Fibroblast of pulmonary artery (primary cell): ENCODE measurements at regions not wholly inside any gene's neighbourhood (a gene's known extent, or its start where the extent isn't known, plus 50 kb on each side); places are given as distances from the start of the nearest gene placed in this dataset.

Source experiments
- DNase-seq: peaks from one replicate; pipeline ENCODE4 v3.0.0-alpha.2; 2010; ENCODE audit warnings: low read depth
- H3K4me3 ChIP-seq: replicated peaks from 2 replicates; pipeline ENCODE4 v1.5.1; 2011; ENCODE audit warnings: low read depth, mild to moderate bottlenecking, control low read depth, low read length, moderate library complexity
- CTCF ChIP-seq: IDR thresholded peaks from 2 replicates; pipeline ENCODE4 v1.5.1; 2011; ENCODE audit warnings: mild to moderate bottlenecking, control low read depth, low read length, inconsistent platforms; ENCODE audit errors: missing control alignments

- no peak for DNase-seq
- no peak overlapping the region for H3K4me3 ChIP-seq
- TF ChIP-seq CTCF: no peak
Observed at GRCh38 chr18:72948439-72948838, 80.7 kb upstream of the NETO1 start.

- H3K4me3 ChIP-seq: no peak overlapping the region
- no peak for TF ChIP-seq CTCF
- no peak for DNase-seq
Observed at GRCh38 chr18:72942766-72943165, 75.0 kb upstream of the NETO1 start.

- DNase-seq: no peak
- no peak overlapping the region for H3K4me3 ChIP-seq
- TF ChIP-seq CTCF: no peak
Observed at GRCh38 chr18:72940986-72941385, 73.2 kb upstream of the NETO1 start.

GRCh38 chr18:72940509-72940908, 72.7 kb upstream of the NETO1 start:
- no peak overlapping the region for H3K4me3 ChIP-seq
- TF ChIP-seq CTCF: no peak
- no peak for DNase-seq

- no peak for DNase-seq
- no peak for TF ChIP-seq CTCF
- H3K4me3 ChIP-seq: no peak overlapping the region
Observed at GRCh38 chr18:72935744-72936143, 68.0 kb upstream of the NETO1 start.

GRCh38 chr18:72922895-72923294, 55.1 kb upstream of the NETO1 start:
- TF ChIP-seq CTCF: no peak
- no peak overlapping the region for H3K4me3 ChIP-seq
- no peak for DNase-seq
